Thyroid gland (tissue), 4 donors: ENCODE measurements at regions not wholly inside any gene's neighbourhood (a gene's known extent, or its start where the extent isn't known, plus 50 kb on each side); places are given as distances from the start of the nearest gene placed in this dataset.
"Not testable (repeated sequence)": the region's sequence is repeated elsewhere in the genome, so short reads cannot be mapped to it uniquely, and the experiment has no call there.

Experiments
- DNase-seq, 2 donors: peaks; one replicate each; pipeline ENCODE4 v3.0.0-alpha.2; 2019
- H3K27ac ChIP-seq, 3 donors: fragments of 200-600 bp; sonication (generic); 1 replicate in 2 of 3; 2 replicates in 1 of 3; pipeline ENCODE4 v1.5.1; 2016 to 2019; ENCODE audit warnings: mild to moderate bottlenecking in 1 of 3, moderate library complexity in 1 of 3
- H3K27me3 ChIP-seq: fragments of 200-600 bp; sonication (generic); one replicate; pipeline ENCODE4 v1.5.1; 2019
- H3K36me3 ChIP-seq, 2 donors: fragments of 200-600 bp; sonication (generic); one replicate each; pipeline ENCODE4 v1.5.1; 2016 to 2019
- H3K4me1 ChIP-seq, 2 donors: fragments of 200-600 bp; sonication (generic); one replicate each; pipeline ENCODE4 v1.5.1; 2017 to 2019
- H3K4me3 ChIP-seq, 3 donors: fragments of 200-600 bp; sonication (generic); replicated peaks in 1 of 3; 1 replicate in 2 of 3; 2 replicates in 1 of 3; pipeline ENCODE4 v1.5.1; 2016; ENCODE audit warnings: mild to moderate bottlenecking in 1 of 3
- H3K9me3 ChIP-seq: fragments of 200-600 bp; sonication (generic); one replicate; pipeline ENCODE4 v1.5.1; 2017
- POLR2A ChIP-seq, 2 donors: fragments of 450-650 bp; IDR thresholded peaks; one replicate each; pipeline ENCODE4 v1.6.1; 2017; ENCODE audit warnings: antibody characterized with exemption in 2 of 2, mild to moderate bottlenecking in 2 of 2, moderate library complexity in 1 of 2
- WGBS, 2 donors: methylation state at CpG; one replicate each; pipeline ENCODE4 v1.1.5; 2017; 5-methylcytosine and 5-hydroxymethylcytosine counted together
- intact Hi-C: fragments of 100-400 bp; cut with DNase I; formaldehyde crosslinking; loops from one replicate; pipeline ENCODE4 v1.15.1; 2023
- TF ChIP-seq, protein P1 (sequence below), 6 experiments: fragments of 200-600 bp in 3 of 6; fragments of 450-650 bp in 3 of 6; sonication (generic) in 3 of 6; IDR thresholded peaks; one replicate each; pipeline ENCODE4 v1.5.1; 2016 to 2019; ENCODE audit warnings: antibody characterized with exemption in 6 of 6, mild to moderate bottlenecking in 2 of 6, inconsistent platforms in 1 of 6, moderate library complexity in 1 of 6

GRCh38 chr6:6873778-6874177 lies 234.0 kb upstream of the RREB1 start:
- Histone ChIP-seq H3K27ac (no peak overlapping the region), H3K4me3 (no peak overlapping the region), H3K9me3 (no peaks in the 10 kb centered on the region), H3K4me1 (no peaks in the 10 kb centered on the region), H3K36me3 (no peaks in the 10 kb centered on the region), H3K27me3 (no peaks in the 10 kb centered on the region)
- no peak for DNase-seq
- WGBS, 2 donors: 75 to 77% methylated on average over 6 of the region's 6 CpGs
- TF ChIP-seq, protein P1, sequence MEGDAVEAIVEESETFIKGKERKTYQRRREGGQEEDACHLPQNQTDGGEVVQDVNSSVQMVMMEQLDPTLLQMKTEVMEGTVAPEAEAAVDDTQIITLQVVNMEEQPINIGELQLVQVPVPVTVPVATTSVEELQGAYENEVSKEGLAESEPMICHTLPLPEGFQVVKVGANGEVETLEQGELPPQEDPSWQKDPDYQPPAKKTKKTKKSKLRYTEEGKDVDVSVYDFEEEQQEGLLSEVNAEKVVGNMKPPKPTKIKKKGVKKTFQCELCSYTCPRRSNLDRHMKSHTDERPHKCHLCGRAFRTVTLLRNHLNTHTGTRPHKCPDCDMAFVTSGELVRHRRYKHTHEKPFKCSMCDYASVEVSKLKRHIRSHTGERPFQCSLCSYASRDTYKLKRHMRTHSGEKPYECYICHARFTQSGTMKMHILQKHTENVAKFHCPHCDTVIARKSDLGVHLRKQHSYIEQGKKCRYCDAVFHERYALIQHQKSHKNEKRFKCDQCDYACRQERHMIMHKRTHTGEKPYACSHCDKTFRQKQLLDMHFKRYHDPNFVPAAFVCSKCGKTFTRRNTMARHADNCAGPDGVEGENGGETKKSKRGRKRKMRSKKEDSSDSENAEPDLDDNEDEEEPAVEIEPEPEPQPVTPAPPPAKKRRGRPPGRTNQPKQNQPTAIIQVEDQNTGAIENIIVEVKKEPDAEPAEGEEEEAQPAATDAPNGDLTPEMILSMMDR (IDR thresholded peaks at IDR 0.05): no peak
- no peak for TF ChIP-seq POLR2A (IDR thresholded peaks at IDR 0.05)
- intact Hi-C loops: no loop called here

DNA sequence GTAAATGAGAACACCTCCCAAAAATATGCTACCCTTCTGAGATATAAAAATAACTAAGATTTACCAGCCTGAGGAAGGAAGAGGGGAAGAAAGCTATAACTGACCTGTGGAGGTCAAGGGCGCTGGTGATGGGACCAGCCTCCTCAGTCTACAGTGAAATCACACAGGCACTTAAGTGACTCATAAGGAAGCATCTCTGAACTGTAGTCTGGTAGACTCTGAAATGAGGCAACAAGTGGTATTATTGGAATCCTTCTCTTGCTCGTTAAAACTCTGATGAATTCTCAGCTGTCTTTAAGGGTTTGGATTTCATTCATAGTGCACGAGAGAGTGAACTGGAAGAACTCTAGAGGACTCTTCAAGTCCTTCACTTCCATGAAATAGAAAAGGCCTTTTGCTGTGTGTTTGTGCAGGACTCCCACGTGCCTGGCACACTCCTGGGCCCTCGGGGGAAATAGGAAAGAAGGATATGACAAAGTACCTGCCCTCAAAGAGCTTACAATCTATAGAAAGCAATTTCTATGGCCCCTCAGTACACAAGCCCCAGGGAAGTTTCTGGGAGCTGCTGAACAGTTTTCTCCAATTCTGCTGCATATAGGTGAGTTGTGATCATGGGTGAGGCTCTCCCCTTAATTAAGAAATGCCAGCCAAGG lies 231.8 kb upstream of the RREB1 start:
- no peak for DNase-seq
- no peaks in the 10 kb centered on the region for H3K36me3 ChIP-seq
- H3K9me3 ChIP-seq: no peaks in the 10 kb centered on the region
- 36 to 47% methylated on average over 5 of the region's 5 CpGs for WGBS, 2 donors
- H3K27me3 ChIP-seq: no peaks in the 10 kb centered on the region
- H3K4me3 ChIP-seq: no peak overlapping the region
- H3K4me1 ChIP-seq: no peaks in the 10 kb centered on the region
- TF ChIP-seq, protein P1 (IDR thresholded peaks at IDR 0.05): no peak
- TF ChIP-seq POLR2A (IDR thresholded peaks at IDR 0.05): no peak
- H3K27ac ChIP-seq: no peak overlapping the region
- intact Hi-C loops: no loop called here

- H3K4me3 ChIP-seq, H3K9me3 ChIP-seq, H3K27ac ChIP-seq, H3K27me3 ChIP-seq, intact Hi-C loops, H3K4me1 ChIP-seq, H3K36me3 ChIP-seq, DNase-seq: not testable (repeated sequence)
- WGBS, 2 donors: 99% methylated on average over 5 of the region's 5 CpGs
Observed at GRCh38 chr6:6877792-6878191, 230.0 kb upstream of the RREB1 start.

DNA sequence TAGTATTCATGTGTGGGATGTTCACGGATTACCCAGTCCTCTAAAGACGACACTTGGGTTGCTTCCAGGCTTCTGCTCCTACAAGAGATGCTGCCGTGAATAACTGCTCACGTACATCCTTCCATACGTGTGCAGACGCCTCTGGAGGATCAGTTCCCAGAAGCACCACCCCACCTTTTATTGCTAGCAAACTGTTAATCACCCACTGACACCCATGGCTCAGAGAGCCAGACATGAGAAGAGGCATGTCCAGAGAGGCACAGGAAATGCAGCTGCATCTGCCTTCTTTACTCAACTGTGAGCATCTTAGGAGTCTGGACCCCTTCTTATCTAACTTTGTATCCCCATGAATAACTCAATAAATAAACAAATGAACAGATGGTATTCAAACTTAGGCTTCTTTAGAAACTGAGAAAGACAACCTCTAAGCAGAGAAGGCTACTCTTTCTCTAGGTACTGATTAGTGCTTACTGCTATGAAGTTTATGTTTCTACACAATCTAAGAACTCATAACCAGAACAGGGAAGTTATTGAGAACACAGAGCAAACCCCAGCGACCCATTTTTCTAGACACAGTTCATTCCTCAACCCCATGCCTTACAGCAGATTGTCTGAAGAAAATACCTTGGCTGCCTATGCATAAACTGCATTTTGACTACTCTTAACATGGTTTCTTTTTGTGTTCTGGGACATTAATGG lies 228.7 kb upstream of the RREB1 start:
- H3K4me3 ChIP-seq: no peak overlapping the region
- no peak for TF ChIP-seq POLR2A (IDR thresholded peaks at IDR 0.05)
- TF ChIP-seq, protein P1 (IDR thresholded peaks at IDR 0.05): no peak
- intact Hi-C loops: no loop called here
- WGBS, 2 donors: 79 to 82% methylated on average over 7 of the region's 7 CpGs
- H3K4me1 ChIP-seq: no peaks in the 10 kb centered on the region
- no peak for DNase-seq
- no peaks in the 10 kb centered on the region for H3K9me3 ChIP-seq
- H3K27me3 ChIP-seq: no peaks in the 10 kb centered on the region
- H3K36me3 ChIP-seq: no peaks in the 10 kb centered on the region
- H3K27ac ChIP-seq: no peak overlapping the region

DNA sequence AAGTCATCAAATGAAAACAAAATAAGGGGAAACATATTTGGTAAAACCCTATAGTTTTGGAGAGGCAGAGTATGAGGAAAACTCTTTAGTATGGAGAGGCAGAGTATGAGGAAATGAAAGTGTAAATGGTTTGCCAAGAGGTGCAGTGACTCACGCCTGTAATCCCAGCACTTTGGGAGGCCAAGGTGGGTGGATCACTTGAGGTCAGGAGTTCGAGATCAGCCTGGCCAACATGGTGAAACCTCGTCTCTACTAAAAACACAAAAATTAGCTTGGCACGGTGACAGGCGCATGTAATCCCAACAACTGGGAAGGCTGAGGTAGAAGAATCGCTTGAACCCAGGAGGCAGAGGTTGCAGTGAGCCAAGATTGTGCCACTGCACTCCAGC lies 228.2 kb upstream of the RREB1 start:
- H3K4me3 ChIP-seq, H3K9me3 ChIP-seq, H3K36me3 ChIP-seq, H3K27me3 ChIP-seq, H3K27ac ChIP-seq, intact Hi-C loops, DNase-seq, H3K4me1 ChIP-seq: not testable (repeated sequence)
- 66 to 80% methylated on average over 6 of the region's 6 CpGs for WGBS, 2 donors

DNA sequence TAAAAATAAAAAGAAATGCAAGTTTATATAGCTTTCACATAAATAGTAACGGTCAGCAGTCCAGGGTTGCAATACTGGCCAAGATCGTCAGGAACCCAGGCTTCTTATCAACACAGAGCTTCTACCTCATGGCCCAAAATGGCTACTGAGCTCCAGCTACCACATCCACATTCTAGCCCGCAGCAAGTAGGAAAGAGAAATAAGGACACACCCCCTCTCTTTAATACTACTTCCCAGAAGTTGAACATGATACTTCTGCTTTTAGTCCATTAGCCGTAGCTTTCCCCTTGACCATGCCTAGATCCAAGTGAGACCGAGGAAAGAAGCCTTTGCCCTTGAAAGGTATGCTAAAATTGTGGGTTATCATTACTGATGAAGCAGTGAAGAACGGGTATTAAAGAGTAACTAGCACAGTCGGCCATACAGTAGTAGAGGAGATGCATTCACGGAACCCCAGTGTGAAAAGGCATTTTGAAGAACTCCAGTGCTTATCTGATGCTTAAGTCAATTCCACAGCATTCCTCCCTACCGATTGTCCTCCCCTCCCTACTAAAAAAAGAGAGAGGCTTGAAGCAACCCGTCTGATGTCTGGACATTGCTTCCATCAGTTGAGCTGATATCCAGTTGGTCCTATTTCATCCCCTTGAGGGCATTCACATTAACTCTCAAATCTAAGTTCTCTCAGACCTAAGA lies 226.9 kb upstream of the RREB1 start:
- no peak overlapping the region for H3K4me3 ChIP-seq
- peaks cover 0 to 3% of the 10 kb centered on the region in 2 donors for H3K4me1 ChIP-seq
- 80 to 82% methylated on average over 10 of the region's 10 CpGs for WGBS, 2 donors
- no peak for TF ChIP-seq POLR2A (IDR thresholded peaks at IDR 0.05)
- TF ChIP-seq, protein P1 (IDR thresholded peaks at IDR 0.05): no peak
- DNase-seq: no peak
- no peaks in the 10 kb centered on the region for H3K36me3 ChIP-seq
- H3K27me3 ChIP-seq: no peaks in the 10 kb centered on the region
- intact Hi-C loops: no loop called here
- no peaks in the 10 kb centered on the region for H3K9me3 ChIP-seq
- H3K27ac ChIP-seq: no peak overlapping the region
